Kidney glomerular epithelial cell (primary cell): ENCODE measurements at regions not wholly inside any gene's neighbourhood (a gene's known extent, or its start where the extent isn't known, plus 50 kb on each side); places are given as distances from the start of the nearest gene placed in this dataset.

Experiments
- DNase-seq: peaks from one replicate; lab custom pipeline; 2025; lab: John Stamatoyannopoulos, UW

DNA sequence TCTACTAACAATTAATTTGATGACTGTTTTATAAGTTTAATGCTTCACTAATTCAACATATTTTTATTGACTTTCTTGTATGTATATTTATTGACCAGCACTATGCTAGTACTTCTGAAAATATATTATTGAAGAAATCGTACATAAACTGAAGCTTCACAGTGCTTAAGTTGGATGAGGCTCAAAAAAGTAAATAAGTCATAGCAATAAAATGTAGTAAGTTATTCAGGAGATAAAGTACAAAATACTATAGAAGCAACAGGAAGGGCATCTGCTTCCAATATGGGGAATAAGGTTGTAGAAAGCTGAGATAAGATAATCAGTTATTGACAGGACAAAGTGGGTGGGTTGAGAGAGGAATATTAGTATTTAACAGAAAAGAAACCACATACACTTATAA, 944.9 kb upstream of the MIR17HG start:
- no peak for DNase-seq

DNA sequence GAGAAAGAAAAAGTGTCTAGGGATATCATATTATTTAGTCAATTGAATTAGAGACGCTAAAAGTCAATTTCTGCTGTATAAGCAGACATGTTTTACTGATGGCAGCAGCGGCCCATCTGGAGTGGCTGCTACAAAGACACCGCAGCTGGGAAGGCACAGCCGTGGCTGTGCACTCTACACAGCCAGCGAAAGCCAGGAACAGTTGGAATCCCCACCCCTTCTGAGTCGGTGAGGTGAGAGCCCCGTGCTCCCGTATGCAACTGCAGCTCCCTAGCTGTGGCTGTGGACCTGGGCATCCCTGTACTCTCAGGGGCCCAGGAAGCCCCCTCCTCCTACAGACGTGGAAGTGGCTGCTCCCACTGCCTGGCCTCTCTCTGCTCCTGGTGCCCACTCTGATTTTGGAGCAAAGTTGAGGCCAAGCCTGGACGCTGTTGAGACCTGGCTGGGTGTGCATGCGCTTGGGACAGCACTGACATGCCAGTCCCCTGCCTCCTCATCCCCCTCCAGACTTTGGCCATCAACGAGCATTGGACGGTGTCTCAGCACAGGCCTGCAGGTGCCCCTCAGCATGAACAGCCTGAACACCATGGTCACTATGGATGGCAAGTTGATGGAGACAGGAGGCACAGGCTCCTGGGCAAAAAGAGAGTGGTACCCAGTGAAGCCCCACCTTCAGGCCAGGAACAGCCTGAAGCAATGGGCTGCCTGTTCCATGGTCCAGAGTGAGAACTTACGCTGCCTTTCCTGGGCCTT, 944.0 kb upstream of the MIR17HG start:
- DNase-seq, result no peak

DNA sequence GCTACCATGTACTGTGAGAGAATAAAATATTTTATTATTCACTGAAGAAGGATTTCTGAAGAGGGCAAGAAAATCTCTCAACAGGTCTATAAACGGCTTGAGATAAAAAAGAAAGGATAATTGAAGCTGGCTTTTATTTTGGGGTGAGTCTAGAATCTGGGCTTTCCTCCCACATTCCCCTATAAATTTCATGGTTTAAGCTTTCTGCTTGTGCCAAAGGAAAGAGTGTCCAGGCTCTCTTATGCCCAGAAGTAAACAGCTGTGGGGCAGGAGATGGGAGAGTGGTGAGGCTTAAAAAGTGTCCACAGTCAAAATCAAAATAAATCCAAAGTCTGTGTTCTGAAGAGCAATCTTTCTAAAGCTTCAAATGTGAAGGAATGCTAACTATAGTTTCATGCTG, 942.2 kb upstream of the MIR17HG start:
- no peak for DNase-seq

DNA sequence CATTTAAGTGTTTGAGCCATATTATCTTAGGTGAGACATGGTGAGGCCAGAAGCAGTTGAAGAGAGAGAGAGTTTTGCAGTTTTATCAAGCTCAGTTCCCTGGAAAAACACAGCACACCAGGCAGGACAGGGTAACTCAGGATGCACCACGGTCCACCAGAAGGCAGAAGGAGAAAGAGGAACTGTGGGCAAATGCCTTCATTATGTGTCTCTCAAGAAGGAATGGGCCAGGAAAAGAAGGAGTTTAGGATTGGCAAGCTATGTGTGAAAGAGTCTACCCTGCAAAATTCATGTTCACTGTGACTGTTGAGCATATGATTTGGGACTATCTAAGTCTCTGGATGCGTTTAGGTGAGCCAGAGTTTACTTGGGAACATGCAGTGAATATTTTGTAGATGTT, 934.5 kb upstream of the MIR17HG start:
- DNase-seq, result no peak

DNA sequence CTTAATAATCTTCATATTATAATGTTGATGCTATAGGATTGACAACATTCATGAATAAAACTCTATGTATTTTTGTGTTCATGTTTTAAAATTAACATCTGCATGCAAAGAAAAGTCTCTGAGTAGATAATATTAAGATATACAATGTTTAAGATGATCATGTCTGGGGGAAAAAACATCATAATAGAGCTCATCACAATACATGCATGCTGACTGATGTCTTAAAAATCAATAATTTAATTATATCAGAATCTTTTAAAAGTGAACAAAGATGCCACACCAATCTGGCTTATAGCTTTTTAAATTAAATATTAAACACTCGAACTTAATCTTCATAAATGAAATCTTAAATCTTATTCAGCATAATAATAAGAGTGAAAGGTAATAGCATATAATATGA, 933.9 kb upstream of the MIR17HG start:
- no peak for DNase-seq

DNA sequence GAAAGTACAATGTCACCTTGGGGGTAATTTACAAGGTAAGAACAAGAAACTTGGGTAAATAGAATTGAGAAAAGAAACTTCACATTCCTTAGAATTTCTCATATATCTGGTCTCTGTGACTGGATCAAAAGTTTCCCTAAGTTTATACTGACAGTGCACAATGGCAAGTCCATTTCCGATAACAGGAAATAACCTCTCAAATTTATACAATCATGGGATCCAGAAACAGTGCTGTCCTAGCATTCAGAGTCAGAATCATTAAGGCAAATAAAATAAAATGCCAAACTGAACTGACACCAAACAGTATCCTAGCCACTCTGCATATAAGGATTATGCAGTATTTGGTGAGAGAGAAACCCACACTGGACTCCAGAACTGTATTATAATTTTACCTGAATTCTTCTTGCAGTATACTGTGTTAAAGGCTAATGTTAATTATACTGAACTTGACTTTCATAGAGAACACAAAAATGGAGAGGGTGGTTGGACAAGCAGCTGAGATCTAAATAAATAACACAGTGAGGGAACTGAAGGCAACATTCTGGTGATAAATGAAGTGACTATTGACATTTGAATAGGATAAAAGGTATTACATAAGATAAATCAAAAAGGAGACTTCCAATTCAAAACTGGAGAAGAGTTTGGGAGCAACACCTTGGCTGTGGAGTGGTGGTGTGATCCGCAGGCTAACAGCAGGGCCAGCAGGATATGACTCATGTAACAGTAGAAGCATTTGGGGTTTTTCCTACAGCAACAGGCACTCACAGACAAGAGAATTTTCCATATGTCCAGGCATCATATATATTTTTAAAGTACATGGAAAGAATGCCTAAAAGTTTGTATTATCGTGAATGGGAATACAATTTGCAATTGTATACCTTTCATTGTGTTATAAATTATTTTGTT, 932.5 kb upstream of the MIR17HG start:
- peak; percentile 3 for DNase-seq

DNA sequence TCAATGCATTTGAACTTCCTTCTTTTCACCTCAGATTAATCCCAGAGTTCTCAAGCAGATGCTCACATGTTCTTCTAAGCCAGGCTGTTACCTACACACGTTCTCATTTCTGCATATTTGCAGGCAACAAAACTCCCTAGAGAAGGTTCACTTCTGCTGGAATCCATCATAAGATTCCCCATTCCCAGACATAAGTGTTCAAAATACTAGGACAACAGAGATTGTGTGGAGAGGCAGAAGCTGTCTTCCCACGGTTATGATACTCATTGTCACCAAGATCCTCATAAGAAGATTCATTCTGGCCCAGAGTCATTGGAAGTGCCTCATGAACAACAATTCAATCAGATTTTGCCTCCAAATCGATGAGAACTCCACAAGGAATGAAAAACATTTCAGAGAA, 931.6 kb upstream of the MIR17HG start:
- no peak for DNase-seq

DNA sequence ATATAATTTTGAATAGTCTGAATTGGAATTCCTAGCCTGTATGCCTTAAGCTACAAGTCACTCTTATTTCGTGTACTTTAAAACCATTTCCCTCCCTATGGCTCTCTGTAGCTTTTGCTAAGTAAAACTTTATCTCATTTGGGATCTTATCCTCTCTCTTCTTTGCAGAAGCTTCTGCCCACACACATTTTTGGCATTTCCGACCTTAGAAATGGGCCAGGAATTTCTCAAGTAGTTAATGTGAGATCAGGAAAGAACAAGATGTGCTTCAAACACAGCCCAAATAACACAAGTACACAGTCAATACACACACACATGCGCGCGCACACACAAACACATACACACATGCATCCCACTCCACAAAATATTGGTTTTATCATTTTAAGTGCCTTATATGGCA, 931.0 kb upstream of the MIR17HG start:
- DNase-seq, result peak; percentile 3

DNA sequence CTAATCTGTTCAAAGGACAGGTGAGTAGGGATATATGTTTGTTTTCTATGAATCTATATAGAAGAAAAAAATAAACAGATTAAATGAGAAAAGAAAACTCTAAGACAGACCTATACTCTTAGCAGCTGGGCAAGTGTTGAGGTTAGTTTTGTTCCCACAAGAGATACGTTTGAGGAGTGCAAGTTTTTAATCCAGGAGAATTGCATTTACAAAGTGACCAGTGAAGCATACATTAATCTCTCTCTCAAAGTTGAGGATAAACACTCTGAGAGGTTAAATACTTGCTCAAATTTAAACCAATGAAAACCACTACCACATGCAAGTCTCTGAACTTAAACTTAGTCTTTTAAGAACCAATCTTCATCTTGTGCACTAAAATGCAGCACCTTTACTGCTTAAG, 930.5 kb upstream of the MIR17HG start:
- no peak for DNase-seq

DNA sequence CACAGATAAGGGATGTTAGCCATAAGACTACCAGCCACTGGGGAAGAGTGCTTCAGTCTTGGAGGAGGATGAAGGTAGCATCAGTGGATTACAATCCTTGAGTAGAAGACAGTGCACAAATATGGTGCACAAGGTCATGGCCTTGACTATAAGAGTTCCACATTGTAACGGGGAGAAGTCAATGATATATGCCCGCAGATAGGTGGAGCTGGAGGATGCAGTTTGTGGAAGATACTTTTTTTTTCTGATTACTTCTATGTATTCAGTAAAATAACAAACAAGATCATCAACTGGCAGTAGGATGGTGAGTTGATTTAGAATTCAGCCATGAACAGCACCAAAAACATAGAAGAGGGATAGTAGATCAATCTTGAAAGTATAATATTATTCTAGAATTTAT, 926.8 kb upstream of the MIR17HG start:
- no peak for DNase-seq

DNA sequence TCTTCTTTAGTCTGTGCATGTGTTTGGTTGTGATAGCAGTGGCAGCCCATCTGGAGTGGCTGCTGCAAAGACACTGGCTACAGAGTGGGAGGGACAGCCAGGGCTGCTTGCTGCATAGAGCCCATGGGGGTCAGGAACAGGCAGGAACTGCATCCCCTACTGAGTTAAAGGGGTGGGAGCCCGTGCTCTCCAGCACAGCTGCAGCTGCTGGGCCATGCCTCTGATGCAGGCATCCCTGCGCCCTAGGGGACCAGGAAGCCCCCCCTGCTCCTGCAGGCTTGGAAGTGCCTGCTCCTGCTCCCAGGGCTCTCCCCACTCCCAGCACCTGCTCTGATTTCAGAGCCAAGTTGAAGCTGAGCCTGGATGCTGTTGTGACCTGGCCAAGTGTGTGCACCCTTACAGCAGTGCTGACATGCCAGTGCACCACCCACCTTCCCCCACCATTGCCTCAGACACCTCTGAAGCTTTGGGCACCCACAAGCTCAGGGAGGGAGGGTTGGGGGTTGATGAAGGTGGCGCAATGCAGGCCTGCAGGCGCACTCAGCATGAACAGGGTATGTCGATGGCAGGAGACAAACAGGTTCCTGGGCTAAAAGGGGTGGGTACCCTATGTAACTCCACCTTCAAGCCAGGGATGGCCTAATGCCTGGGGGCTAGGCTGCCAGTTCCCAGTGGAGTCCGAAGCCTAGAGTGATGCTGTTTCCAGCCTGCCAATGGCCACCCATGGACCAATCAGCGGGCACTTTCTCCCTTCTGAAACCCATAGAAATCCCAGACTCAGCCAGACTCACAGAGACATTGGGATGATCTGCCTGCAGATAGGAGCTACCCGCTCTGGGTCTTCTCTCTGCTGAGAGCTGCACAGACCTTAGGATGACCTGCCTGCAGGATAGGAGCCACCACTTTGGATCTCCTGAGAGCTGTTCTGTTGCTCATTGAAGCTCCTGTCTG, 919.9 kb upstream of the MIR17HG start:
- DNase-seq, result no peak

DNA sequence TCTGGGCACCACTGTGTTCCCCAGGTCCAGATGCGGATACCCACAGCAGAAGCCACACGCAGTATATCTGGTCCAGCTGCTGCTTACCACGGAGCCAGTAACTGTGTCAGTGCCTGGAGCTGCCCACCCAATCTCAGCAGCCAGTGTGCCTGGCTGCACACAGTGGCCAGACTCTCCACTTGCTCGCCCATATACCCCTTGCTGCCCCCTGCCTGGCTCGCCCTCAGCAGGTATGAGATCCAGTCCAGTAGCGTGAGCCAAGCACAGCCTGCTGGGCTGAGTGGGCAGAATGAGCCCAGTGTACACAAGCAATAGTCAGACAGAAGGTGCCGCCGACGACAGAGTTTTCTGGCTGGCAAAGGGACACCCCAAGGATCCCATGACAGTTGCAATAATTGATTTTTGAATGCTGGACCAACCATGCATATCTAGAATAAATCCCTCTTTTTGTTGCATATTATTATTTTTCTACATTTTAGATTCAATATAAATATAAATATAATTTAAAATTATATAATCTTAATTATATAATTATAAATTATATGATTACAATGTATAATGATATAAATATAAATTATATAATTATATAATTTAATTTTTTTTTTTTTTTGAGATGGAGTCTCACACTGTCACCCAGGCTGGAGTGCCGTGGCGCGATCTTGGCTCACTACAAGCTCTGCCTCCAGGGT, 918.8 kb upstream of the MIR17HG start:
- DNase-seq, result no peak

DNA sequence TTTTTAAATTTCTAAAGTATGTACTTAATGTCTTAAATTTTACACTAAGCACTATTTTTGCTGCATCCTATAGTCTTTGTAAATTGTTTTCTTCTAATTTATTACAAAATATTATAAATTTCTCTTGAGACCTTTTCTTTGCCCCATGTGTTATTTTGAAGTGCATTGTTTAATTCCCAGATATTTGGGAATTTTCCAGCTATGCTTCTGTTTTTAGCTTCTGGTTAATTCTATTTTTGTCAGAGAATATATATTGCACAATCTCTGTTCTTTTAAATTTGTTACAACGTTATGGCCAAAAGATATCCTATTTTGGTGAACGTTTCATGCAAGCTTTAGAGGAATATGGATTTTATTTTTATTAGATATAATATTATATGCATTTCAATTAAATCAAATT, 917.4 kb upstream of the MIR17HG start:
- no peak for DNase-seq

DNA sequence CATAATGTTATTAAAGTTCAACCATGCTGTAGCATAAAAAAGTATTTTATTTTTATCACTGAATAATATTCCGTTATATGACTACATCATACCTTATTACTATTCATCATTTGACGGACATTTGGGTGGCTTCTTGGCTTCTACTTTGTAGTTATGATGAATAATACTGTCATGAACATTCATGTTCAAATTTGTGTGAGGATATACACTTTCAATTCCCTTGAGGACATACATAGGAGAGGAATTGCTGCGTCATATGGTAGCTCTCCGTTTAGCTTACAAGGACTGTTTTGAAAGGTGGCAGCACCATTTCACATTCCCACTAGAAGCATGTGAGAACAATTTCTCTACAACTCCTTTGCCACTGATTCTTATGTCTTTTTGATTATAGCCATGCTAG, 910.8 kb upstream of the MIR17HG start:
- no peak for DNase-seq

DNA sequence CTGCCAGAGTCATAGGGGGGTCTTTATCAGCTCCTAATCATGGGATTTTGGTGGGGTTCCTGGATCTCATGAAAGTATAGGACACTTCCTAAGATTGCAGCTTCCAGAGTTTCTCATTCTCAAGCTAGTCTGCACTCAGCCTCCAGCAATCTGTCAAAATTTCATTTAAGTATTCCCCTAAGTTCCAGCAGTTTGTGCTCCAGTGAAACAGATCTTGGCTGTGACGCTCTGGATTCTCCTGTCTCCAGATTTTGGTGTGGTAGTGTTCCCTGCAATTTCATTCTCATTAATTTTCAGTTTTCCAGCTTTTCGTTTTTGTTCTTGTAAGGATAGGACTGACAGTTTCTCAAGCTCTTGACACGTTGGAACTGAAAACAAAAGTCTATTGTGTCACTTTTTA, 908.9 kb upstream of the MIR17HG start:
- no peak for DNase-seq

DNA sequence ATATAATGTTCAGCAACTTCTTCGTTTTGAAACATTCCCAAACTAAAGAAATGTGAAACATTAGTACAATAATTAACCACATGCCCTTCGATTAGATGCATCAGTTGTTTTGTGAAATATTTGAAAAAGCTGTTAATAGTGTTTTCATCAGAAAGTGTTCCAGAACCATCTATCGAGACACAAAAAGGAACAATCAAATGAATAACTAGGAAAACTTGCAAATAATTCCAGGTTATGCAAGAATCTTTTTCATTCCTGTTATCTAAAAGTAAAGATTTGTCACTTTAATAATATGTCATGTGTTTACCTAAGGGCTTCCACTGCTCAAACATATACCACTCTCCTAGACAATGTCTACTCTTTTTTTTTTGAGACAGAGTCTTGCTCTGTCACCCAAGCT, 904.2 kb upstream of the MIR17HG start:
- DNase-seq, result peak; percentile 27

DNA sequence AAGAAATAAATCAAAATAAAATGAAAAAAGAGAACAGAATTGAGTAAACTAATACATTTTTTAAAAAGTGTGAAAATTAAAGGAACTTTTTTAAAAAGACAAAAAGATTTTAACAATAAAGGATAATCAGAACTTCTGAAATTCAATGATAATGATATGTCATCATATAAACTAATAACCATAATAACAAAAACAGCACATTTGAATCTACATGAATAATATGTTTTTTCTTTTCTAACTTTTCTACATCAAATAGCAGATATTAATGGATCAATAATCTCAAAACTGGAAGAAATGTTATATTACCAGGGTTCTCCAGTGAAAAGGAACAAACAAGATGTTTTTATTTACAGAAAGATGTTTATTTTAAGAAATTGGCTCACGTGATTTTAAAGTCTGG, 903.3 kb upstream of the MIR17HG start:
- no peak for DNase-seq

DNA sequence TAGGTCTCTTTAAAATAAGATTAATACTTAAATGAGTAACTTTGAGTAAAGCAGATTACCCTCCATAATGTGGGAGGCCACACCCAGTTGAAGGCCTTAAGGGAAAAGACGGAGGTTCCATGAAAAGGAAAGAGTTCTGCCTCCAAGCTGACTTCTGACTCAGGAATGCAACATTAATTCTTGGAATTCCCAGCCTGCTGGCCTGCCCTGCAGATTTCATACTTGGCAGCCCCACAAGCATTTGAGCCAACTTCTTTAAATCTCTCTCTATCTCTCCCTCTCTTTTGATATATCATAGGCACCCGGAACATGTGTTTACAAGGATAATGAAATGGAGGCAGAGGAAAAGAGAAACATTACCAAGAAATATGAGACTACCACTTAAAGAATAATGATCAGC, 902.3 kb upstream of the MIR17HG start:
- DNase-seq, result peak; percentile 93

DNA sequence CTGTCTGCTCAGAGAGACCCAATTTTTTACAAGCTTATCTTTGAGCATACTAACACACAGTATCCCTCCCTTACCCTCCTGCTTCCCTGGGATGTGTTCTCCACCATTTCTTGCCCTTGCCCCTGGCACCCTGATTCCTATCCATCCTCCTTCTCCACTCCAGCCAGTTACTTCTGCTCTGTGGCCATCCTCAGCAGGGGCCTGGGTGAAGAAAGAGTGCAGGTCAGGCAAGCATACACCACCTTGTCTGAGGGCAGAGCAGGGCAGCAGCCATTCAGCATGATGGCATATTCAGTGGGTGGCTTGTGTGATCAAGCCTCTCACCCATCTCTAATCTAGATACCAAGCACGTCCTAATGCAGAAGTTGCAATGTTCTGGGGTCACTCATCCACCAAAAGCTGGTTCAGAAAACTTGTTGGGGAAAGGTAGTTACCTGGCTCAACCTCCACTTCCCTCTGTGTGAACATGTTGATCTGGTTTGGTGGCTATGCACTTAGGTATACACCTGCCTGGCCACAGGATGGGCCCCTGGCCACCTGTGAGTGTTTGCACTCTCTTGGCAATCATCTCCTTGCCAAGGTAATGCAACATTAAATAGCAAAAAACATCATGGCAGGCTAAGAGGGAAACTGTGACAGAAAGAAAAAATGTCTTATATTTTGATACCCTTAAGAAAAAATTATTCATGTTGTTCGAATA, 900.3 kb upstream of the MIR17HG start:
- DNase-seq, result no peak

DNA sequence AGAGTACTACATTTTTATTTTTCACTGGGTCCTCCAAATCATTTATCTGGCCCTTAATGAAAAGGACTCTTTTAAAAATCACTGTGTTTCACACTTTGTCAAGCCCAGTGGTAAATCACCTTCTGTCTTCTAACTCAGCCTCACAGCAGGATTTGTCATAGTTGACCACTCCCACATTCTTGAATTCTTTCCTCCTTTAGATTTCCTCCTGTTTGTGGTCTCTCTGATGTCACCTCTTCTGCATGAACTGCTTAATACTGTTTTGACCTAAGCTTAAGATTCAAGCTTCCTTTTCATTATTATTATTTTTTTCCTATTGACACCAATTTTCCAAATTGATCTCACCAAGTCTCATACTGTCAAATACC, 899.8 kb upstream of the MIR17HG start:
- DNase-seq, result peak; percentile 82

DNA sequence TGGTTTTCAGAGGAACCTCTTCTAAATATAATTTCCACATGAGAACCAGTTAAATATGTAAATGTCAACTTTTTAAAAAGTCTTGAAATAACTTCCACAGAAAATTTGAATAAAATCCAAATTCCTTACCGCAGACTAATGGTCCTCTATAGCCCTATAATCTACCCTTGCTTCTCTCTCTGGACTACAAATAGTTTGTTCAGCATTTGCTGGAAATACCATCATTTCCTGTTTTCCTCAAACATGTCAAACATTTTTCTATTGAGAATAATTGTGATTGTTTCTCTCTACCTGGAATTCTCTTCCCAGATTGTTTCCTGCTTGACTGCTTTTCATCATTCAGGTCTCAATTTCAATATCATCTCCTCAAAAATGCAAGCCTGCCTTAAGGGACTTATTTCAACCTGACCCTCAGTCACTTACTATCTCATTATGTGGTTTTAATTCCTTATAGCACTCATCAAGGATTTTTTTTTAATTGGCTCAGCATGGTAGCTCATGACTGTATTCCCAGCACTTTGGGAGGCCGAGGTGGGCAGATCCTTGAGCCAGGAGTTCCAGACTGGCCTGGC, 898.9 kb upstream of the MIR17HG start:
- no peak for DNase-seq
